Hematopoietic multipotent progenitor cell treated with erythropoietin and hydrocortisone succinate and interleukin-3 and kit ligand, for 15 days (in vitro differentiated cells): ENCODE measurements at regions not wholly inside any gene's neighbourhood (a gene's known extent, or its start where the extent isn't known, plus 50 kb on each side); places are given as distances from the start of the nearest gene placed in this dataset.
"Not testable (repeated sequence)": the region's sequence is repeated elsewhere in the genome, so short reads cannot be mapped to it uniquely, and the experiment has no call there.

ENCODE experiments used
- DNase-seq: peaks from one replicate; pipeline ENCODE4 v3.0.0-alpha.2; 2015; ENCODE audit warnings: low spot score

GRCh38 chr6:776528-776931, 83.6 kb upstream of the EXOC2 start:
- DNase-seq = no peak

- no peak for DNase-seq
These were observed 82.9 kb upstream of the EXOC2 start for GRCh38 chr6:775863-776262.

GRCh38 chr6:771683-772082, 78.7 kb upstream of the EXOC2 start:
- DNase-seq = not testable (repeated sequence)

- no peak for DNase-seq
These were observed 75.0 kb upstream of the EXOC2 start for GRCh38 chr6:767755-768512.

GRCh38 chr6:766625-767024, 73.7 kb upstream of the EXOC2 start:
- no peak for DNase-seq

GRCh38 chr6:761997-762396, 69.1 kb upstream of the EXOC2 start:
- DNase-seq = no peak

- DNase-seq = no peak
These were observed 68.3 kb upstream of the EXOC2 start for GRCh38 chr6:760982-761955.

- DNase-seq = no peak
These were observed 66.8 kb upstream of the EXOC2 start for GRCh38 chr6:759729-760128.

GRCh38 chr6:756224-756623, 63.3 kb upstream of the EXOC2 start:
- no peak for DNase-seq

GRCh38 chr6:754202-754601, 61.3 kb upstream of the EXOC2 start:
- no peak for DNase-seq

- no peak for DNase-seq
These were observed 60.5 kb upstream of the EXOC2 start for GRCh38 chr6:753486-753885.

- DNase-seq = no peak
These were observed 59.5 kb upstream of the EXOC2 start for GRCh38 chr6:752438-752837.

GRCh38 chr6:751765-752164, 58.8 kb upstream of the EXOC2 start:
- no peak for DNase-seq

GRCh38 chr6:747921-748320, 55.0 kb upstream of the EXOC2 start:
- no peak for DNase-seq

GRCh38 chr6:747028-747427, 54.1 kb upstream of the EXOC2 start:
- DNase-seq = no peak

- no peak for DNase-seq
These were observed 51.9 kb upstream of the EXOC2 start for GRCh38 chr6:744666-745353.

- no peak for DNase-seq
These were observed 50.6 kb upstream of the EXOC2 start for GRCh38 chr6:743320-744096.
